NB4 (cell line): ENCODE measurements at regions not wholly inside any gene's neighbourhood (a gene's known extent, or its start where the extent isn't known, plus 50 kb on each side); places are given as distances from the start of the nearest gene placed in this dataset.

Source experiments
- POLR2A ChIP-seq: IDR thresholded peaks from 2 replicates; pipeline ENCODE4 v1.6.1; 2011; ENCODE audit warnings: mild to moderate bottlenecking; ENCODE audit not compliant: insufficient read length; ENCODE audit errors: extremely low read depth
- TF ChIP-seq, protein P1 (sequence below): IDR thresholded peaks from one replicate; pipeline ENCODE4 v1.5.1; 2012; ENCODE audit warnings: low read depth, low read length

DNA sequence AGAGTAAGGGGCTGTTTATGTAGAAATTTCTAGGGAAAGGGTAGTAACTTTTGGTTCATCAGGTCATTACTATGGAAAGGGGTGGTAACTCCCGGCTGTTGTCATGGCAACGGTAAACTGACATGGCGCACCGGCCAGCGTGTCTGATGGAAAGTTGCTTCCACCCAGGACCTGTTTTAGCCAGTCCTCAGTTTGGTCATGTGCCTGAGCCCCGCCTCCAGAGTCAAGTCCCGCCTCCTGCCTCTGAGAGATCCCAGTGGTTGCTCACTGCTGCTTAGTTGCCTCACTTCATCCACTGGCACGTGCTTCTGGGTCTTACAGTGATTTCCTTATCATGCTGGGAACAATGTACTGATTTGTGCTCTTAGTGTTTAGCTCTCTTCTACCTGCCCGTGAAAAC, 455.2 kb upstream of the ZNF507 start:
- TF ChIP-seq, protein P1, sequence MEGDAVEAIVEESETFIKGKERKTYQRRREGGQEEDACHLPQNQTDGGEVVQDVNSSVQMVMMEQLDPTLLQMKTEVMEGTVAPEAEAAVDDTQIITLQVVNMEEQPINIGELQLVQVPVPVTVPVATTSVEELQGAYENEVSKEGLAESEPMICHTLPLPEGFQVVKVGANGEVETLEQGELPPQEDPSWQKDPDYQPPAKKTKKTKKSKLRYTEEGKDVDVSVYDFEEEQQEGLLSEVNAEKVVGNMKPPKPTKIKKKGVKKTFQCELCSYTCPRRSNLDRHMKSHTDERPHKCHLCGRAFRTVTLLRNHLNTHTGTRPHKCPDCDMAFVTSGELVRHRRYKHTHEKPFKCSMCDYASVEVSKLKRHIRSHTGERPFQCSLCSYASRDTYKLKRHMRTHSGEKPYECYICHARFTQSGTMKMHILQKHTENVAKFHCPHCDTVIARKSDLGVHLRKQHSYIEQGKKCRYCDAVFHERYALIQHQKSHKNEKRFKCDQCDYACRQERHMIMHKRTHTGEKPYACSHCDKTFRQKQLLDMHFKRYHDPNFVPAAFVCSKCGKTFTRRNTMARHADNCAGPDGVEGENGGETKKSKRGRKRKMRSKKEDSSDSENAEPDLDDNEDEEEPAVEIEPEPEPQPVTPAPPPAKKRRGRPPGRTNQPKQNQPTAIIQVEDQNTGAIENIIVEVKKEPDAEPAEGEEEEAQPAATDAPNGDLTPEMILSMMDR = no peak
- TF ChIP-seq POLR2A = no peak
